NB4 (cell line): ENCODE measurements at regions not wholly inside any gene's neighbourhood (a gene's known extent, or its start where the extent isn't known, plus 50 kb on each side); places are given as distances from the start of the nearest gene placed in this dataset.

Experiments used
- DNase-seq: peaks from one replicate; pipeline ENCODE4 v3.0.0; 2010; ENCODE audit warnings: low read depth
- H3K4me3 ChIP-seq: one replicate; pipeline ENCODE4 v1.5.1; 2011; ENCODE audit warnings: mild to moderate bottlenecking, low read depth, low read length, moderate library complexity
- MYC ChIP-seq: IDR thresholded peaks from 2 replicates; pipeline ENCODE4 v1.6.1; 2011; ENCODE audit warnings: low read depth, low read length
- POLR2A ChIP-seq: IDR thresholded peaks from 2 replicates; pipeline ENCODE4 v1.6.1; 2011; ENCODE audit warnings: mild to moderate bottlenecking; ENCODE audit not compliant: insufficient read length; ENCODE audit errors: extremely low read depth
- TF ChIP-seq, protein P1 (sequence below): IDR thresholded peaks from one replicate; pipeline ENCODE4 v1.5.1; 2012; ENCODE audit warnings: low read depth, low read length
- TF ChIP-seq, protein P2 (sequence below): IDR thresholded peaks from 2 replicates; pipeline ENCODE4 v1.6.1; 2011; ENCODE audit warnings: low read depth, low read length

DNA sequence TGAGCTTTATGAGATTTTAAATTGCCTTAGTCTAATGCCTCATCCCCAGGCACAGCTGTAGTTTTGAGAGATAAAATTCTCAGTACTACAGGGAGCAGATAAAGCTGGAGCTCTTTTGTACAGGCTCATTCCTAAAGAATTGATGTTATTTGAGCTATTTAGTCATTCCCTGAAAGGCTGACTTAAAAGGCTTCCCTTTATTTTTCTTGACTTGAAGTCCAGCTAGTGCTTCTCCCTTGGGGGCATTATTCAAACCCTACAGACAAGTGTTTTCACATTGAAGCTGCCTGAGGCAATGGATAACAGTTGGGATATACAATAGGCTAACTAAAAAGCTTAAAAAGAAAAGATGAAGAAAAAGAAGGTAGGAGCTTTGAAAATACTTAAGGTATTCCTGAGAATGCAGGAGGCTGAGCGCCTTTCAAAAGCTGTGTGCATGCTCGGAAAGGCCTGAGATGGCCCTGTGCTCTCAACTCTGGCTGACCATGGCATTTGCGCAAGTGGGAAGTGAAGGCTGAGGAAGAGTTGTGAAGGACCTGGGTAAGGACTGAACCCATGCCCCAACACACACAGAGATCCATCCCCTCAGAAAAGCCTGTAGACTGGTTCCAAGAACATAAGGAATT is 315.1 kb downstream of the SMOC2 start:
- TF ChIP-seq, protein P1, sequence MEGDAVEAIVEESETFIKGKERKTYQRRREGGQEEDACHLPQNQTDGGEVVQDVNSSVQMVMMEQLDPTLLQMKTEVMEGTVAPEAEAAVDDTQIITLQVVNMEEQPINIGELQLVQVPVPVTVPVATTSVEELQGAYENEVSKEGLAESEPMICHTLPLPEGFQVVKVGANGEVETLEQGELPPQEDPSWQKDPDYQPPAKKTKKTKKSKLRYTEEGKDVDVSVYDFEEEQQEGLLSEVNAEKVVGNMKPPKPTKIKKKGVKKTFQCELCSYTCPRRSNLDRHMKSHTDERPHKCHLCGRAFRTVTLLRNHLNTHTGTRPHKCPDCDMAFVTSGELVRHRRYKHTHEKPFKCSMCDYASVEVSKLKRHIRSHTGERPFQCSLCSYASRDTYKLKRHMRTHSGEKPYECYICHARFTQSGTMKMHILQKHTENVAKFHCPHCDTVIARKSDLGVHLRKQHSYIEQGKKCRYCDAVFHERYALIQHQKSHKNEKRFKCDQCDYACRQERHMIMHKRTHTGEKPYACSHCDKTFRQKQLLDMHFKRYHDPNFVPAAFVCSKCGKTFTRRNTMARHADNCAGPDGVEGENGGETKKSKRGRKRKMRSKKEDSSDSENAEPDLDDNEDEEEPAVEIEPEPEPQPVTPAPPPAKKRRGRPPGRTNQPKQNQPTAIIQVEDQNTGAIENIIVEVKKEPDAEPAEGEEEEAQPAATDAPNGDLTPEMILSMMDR = no peak
- TF ChIP-seq POLR2A (no peak), MYC (no peak)
- TF ChIP-seq, protein P2, sequence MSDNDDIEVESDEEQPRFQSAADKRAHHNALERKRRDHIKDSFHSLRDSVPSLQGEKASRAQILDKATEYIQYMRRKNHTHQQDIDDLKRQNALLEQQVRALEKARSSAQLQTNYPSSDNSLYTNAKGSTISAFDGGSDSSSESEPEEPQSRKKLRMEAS = no peak
- no peak overlapping the region for H3K4me3 ChIP-seq
- DNase-seq = no peak

DNA sequence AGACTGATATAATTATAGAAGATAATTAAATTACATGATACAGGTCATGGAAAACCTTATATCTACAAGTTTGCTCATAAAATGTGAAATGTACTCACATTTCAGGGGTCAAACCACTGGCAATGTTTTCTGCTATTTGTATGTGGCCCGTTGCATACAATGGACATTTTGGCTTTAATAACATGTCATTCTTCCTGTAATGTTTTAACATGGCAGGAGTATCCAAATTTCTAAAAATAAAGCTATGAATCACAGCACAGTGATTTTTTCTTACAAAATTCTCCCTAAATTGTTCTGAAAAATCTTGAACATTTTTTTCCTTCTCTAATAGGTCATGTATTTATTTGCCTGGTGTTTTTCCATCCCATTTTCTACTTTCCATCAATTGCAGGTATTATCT is 305.7 kb downstream of the SMOC2 start:
- TF ChIP-seq POLR2A (no peak), MYC (no peak)
- TF ChIP-seq, protein P1 = no peak
- TF ChIP-seq, protein P2 = no peak
- DNase-seq = no peak
- no peak overlapping the region for H3K4me3 ChIP-seq

DNA sequence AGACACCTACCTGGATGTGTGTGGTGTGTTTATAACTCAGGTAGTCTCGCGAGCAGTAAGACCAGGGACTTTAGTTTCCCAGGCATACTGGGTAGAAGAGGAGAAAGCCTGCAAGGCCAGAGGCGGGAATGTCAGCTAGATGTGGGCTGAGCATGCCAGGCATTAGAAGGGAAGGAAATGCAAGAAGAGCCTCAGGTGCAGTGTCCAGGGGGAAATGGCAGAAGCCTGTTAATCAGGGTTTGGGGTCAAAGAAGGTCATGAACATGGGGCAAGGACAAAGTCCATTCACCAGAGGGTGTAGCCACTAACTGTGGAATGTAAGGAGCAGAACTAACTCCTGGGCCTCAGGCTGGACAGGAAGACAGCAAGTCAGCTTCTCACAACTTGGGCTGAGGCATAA is 305.0 kb downstream of the SMOC2 start:
- TF ChIP-seq, protein P1 = no peak
- TF ChIP-seq MYC (no peak), POLR2A (no peak)
- TF ChIP-seq, protein P2 = no peak
- no peak overlapping the region for H3K4me3 ChIP-seq
- no peak for DNase-seq

DNA sequence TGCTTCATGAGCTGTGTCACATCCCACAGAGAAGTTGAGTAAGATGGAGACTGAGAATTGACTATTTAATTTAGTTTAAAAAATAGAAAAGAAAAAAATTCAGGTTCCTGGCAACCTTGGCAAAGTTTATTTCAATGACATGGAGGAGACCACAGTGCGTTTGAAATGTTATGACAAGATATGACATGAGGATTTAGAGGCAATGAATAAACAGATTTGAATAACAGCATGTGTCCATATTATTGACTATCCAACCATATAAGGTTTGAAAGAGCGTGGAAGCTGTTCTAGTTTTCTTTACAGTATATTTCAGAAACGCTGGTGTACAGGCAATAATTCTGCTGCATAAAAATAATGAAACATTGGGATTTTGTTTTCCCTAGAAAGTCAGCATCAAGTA is 303.9 kb downstream of the SMOC2 start:
- H3K4me3 ChIP-seq = no peak overlapping the region
- DNase-seq = no peak
- TF ChIP-seq MYC = no peak
- TF ChIP-seq, protein P1 = no peak
- TF ChIP-seq, protein P2 = no peak
- no peak for TF ChIP-seq POLR2A

DNA sequence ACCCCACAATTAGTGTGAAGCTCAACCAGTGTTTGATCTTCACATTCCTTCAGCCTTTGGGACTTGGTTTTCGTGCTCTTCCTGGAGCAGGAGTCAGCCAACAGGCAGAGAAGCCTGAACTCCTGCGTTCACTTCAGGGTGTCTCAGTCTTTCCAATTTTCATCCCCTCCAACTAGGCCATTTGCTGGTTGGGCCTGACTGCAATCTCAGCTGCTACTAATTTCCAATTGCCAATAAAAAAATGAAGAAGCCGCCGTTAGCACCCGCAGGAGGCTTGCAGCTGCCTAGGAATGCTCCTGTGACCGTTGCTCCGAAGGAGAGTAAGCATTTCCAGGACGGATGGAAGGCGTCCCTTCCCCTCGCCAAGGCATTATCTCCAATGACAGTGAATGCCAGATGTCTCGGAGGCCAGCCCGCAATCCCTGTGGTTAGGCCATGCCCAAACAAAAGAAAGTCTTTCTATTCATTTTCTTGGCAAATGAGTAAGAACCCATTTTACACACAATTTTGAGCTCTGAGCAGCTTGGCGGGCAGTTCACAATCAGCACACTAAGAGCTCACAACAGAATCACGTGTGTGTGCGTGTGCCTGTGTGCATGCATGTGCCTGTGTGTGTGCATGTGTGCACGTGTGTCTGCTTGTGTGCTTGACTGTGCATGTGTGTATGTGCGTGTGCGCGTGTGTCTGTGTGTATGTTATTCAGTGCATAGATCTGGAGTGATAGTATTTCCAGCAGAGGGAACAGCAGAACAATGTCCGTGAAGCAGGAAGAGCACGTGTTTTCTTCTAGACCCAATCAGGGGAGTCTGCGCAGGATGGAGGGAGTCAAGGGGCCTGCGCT is 301.2 kb downstream of the SMOC2 start:
- DNase-seq = no peak
- TF ChIP-seq, protein P1 = no peak
- TF ChIP-seq, protein P2 = no peak
- no peak for TF ChIP-seq POLR2A
- no peak for TF ChIP-seq MYC

More for the DNA sequence above, 301.2 kb downstream of the SMOC2 start:
- no peak overlapping the region for H3K4me3 ChIP-seq
